Upper lobe of left lung (tissue), 6 donors: ENCODE measurements at regions not wholly inside any gene's neighbourhood (a gene's known extent, or its start where the extent isn't known, plus 50 kb on each side); places are given as distances from the start of the nearest gene placed in this dataset.
A peak's percentile ranks its signal among the peaks of the same experiment; 100 is the strongest.
"Not testable (repeated sequence)": the region's sequence is repeated elsewhere in the genome, so short reads cannot be mapped to it uniquely, and the experiment has no call there.

Source experiments
- ATAC-seq, 2 donors: fragments of 200-7000 bp; cut with Tn5 transposase; one replicate each; pipeline ENCODE4 v1.9.1; 2022; ENCODE audit warnings: mild to moderate bottlenecking in 2 of 2, moderate library complexity in 2 of 2; ENCODE audit not compliant: low FRiP score in 2 of 2
- DNase-seq, 2 donors: peaks; one replicate each; pipeline ENCODE4 v3.0.0-alpha.2; 2019 to 2020
- H3K27ac ChIP-seq, 4 donors: fragments of 200-600 bp; sonication (generic); one replicate each; pipeline ENCODE4 v1.5.1; 2016 to 2019
- H3K27me3 ChIP-seq, 4 donors: fragments of 200-600 bp; sonication (generic); one replicate each; pipeline ENCODE4 v1.5.1; 2017 to 2019
- H3K36me3 ChIP-seq, 4 donors: fragments of 200-600 bp; sonication (generic); one replicate each; pipeline ENCODE4 v1.5.1; 2016 to 2019
- H3K4me1 ChIP-seq, 4 donors: fragments of 200-600 bp; sonication (generic); one replicate each; pipeline ENCODE4 v1.5.1; 2018 to 2019
- H3K4me3 ChIP-seq, 4 donors: fragments of 200-600 bp; sonication (generic); one replicate each; pipeline ENCODE4 v1.5.1; 2017 to 2019; ENCODE audit warnings: mild to moderate bottlenecking in 2 of 4, moderate library complexity in 1 of 4
- H3K9me3 ChIP-seq, 4 donors: fragments of 200-600 bp; sonication (generic); one replicate each; pipeline ENCODE4 v1.5.1; 2018 to 2019
- CTCF ChIP-seq, 6 experiments: fragments of 450-650 bp in 4 of 6; fragments of 200-600 bp in 2 of 6; sonication (generic) in 2 of 6; IDR thresholded peaks; one replicate each; pipeline ENCODE4 v1.5.1; 2016 to 2019; ENCODE audit warnings: antibody characterized with exemption in 6 of 6
- EP300 ChIP-seq, 4 donors: sonication (generic); formaldehyde crosslinking; IDR thresholded peaks; one replicate each; pipeline ENCODE4 v1.5.1; 2017; ENCODE audit warnings: antibody characterized with exemption in 4 of 4, control low read depth in 2 of 4
- POLR2A ChIP-seq, 4 donors: fragments of 450-650 bp; IDR thresholded peaks; one replicate each; pipeline ENCODE4 v1.5.1; 2016 to 2017; ENCODE audit warnings: antibody characterized with exemption in 4 of 4, mild to moderate bottlenecking in 2 of 4
- POLR2AphosphoS5 ChIP-seq, 2 donors: sonication (generic); formaldehyde crosslinking; IDR thresholded peaks; one replicate each; pipeline ENCODE4 v1.5.1; 2017; ENCODE audit warnings: antibody characterized with exemption in 2 of 2
- WGBS, 2 donors: methylation state at CpG; one replicate each; pipeline ENCODE4 v1.1.5; 2017 to 2018; 5-methylcytosine and 5-hydroxymethylcytosine counted together
- donor health status: DM: no; HTN: no; CAD: no; lungs with moderate emphysema.
- donor health status: DM: no; HTN: yes; CAD: no; lungs with severe emphysema.

GRCh38 chr15:93940226-93940625, 291.1 kb upstream of the MCTP2 start:
- no peaks in the 10 kb centered on the region for H3K4me1 ChIP-seq
- 60 to 62% methylated on average over 1 of the region's 1 CpG for WGBS, 2 donors
- ATAC-seq (no peak), DNase-seq (no peak)
- no peak overlapping the region for H3K27ac ChIP-seq
- no peak for TF ChIP-seq POLR2A (IDR thresholded peaks at IDR 0.05)
- no peak for TF ChIP-seq EP300 (IDR thresholded peaks at IDR 0.05)
- no peak for TF ChIP-seq POLR2AphosphoS5 (IDR thresholded peaks at IDR 0.05)
- no peak for TF ChIP-seq CTCF (IDR thresholded peaks at IDR 0.05)
- H3K36me3 ChIP-seq, result no peaks in the 10 kb centered on the region
- H3K4me3 ChIP-seq, result no peak overlapping the region
- H3K9me3 ChIP-seq, result no peaks in the 10 kb centered on the region
- H3K27me3 ChIP-seq, result no peaks in the 10 kb centered on the region

GRCh38 chr15:93932164-93932776, 299.1 kb upstream of the MCTP2 start:
- ATAC-seq (no peak), DNase-seq (no peak)
- no peak overlapping the region for H3K27ac ChIP-seq
- no peaks in the 10 kb centered on the region for H3K9me3 ChIP-seq
- TF ChIP-seq CTCF (IDR thresholded peaks at IDR 0.05) (no peak), EP300 (IDR thresholded peaks at IDR 0.05) (no peak), POLR2AphosphoS5 (IDR thresholded peaks at IDR 0.05) (no peak), POLR2A (IDR thresholded peaks at IDR 0.05) (no peak)
- H3K27me3 ChIP-seq, result no peaks in the 10 kb centered on the region
- H3K36me3 ChIP-seq, result no peaks in the 10 kb centered on the region
- no peak overlapping the region for H3K4me3 ChIP-seq
- WGBS, 2 donors, result 67 to 74% methylated on average over 5 of the region's 5 CpGs
- no peaks in the 10 kb centered on the region for H3K4me1 ChIP-seq

- no peak overlapping the region for H3K4me3 ChIP-seq
- no peaks in the 10 kb centered on the region for H3K4me1 ChIP-seq
- H3K9me3 ChIP-seq, result no peaks in the 10 kb centered on the region
- H3K27ac ChIP-seq, result no peak overlapping the region
- ATAC-seq (peak; percentile 59 to 96), DNase-seq (no peak)
- H3K36me3 ChIP-seq, result no peaks in the 10 kb centered on the region
- H3K27me3 ChIP-seq, result no peaks in the 10 kb centered on the region
- no peak for TF ChIP-seq CTCF (IDR thresholded peaks at IDR 0.05)
- no peak for TF ChIP-seq POLR2AphosphoS5 (IDR thresholded peaks at IDR 0.05)
- no peak for TF ChIP-seq POLR2A (IDR thresholded peaks at IDR 0.05)
- no peak for TF ChIP-seq EP300 (IDR thresholded peaks at IDR 0.05)
- WGBS, 2 donors, result 60 to 70% methylated on average over 7 of the region's 7 CpGs
Observed at GRCh38 chr15:93929375-93930094, 301.8 kb upstream of the MCTP2 start.

GRCh38 chr15:93920204-93920603, 311.2 kb upstream of the MCTP2 start:
- DNase-seq, result no peak
- no peak overlapping the region for H3K4me3 ChIP-seq
- ATAC-seq, result no peak
- no peaks in the 10 kb centered on the region for H3K36me3 ChIP-seq
- H3K27ac ChIP-seq, result no peak overlapping the region
- WGBS, 2 donors, result 85 to 88% methylated on average over 4 of the region's 4 CpGs
- no peaks in the 10 kb centered on the region for H3K4me1 ChIP-seq
- H3K27me3 ChIP-seq, result no peaks in the 10 kb centered on the region
- no peak for TF ChIP-seq POLR2AphosphoS5 (IDR thresholded peaks at IDR 0.05)
- TF ChIP-seq POLR2A (IDR thresholded peaks at IDR 0.05), result no peak
- no peak for TF ChIP-seq CTCF (IDR thresholded peaks at IDR 0.05)
- peaks cover 0 to 5% (median 0%) of the 10 kb centered on the region in 4 donors for H3K9me3 ChIP-seq

- not testable (repeated sequence) for DNase-seq, H3K9me3 ChIP-seq, H3K27me3 ChIP-seq, H3K4me1 ChIP-seq, H3K27ac ChIP-seq, H3K36me3 ChIP-seq, ATAC-seq, H3K4me3 ChIP-seq
- 50 to 60% methylated on average over 2 of the region's 2 CpGs for WGBS, 2 donors
Observed at GRCh38 chr15:93918801-93919200, 312.6 kb upstream of the MCTP2 start.
